HuH-7 (cell line): ENCODE measurements at regions not wholly inside any gene's neighbourhood (a gene's known extent, or its start where the extent isn't known, plus 50 kb on each side); places are given as distances from the start of the nearest gene placed in this dataset.

ENCODE experiments used
- DNase-seq: peaks from one replicate; pipeline ENCODE4 v3.0.0; 2011; ENCODE audit warnings: low spot score

- DNase-seq, result no peak
Observed at GRCh38 chr13:40456397-40456953, 210.0 kb downstream of the FOXO1 start.

- DNase-seq, result no peak
Observed at GRCh38 chr13:40456979-40457553, 209.4 kb downstream of the FOXO1 start.

- DNase-seq, result no peak
Observed at GRCh38 chr13:40457929-40458719, 208.3 kb downstream of the FOXO1 start.

- DNase-seq, result no peak
Observed at GRCh38 chr13:40458720-40458990, 207.8 kb downstream of the FOXO1 start.

- DNase-seq, result no peak
Observed at GRCh38 chr13:40460116-40460515, 206.3 kb downstream of the FOXO1 start.

- DNase-seq, result no peak
Observed at GRCh38 chr13:40464337-40465014, 202.0 kb downstream of the FOXO1 start.

- DNase-seq, result no peak
Observed at GRCh38 chr13:40465015-40465390, 201.4 kb downstream of the FOXO1 start.

GRCh38 chr13:40466272-40466671 lies 200.2 kb downstream of the FOXO1 start:
- DNase-seq, result no peak

- no peak for DNase-seq
Observed at GRCh38 chr13:40468227-40468838, 198.1 kb downstream of the FOXO1 start.

GRCh38 chr13:40469581-40470310 lies 196.7 kb downstream of the FOXO1 start:
- no peak for DNase-seq

- no peak for DNase-seq
Observed at GRCh38 chr13:40470660-40471059, 195.8 kb downstream of the FOXO1 start.

GRCh38 chr13:40471076-40471475 lies 195.4 kb downstream of the FOXO1 start:
- DNase-seq, result no peak

- no peak for DNase-seq
Observed at GRCh38 chr13:40471911-40472310, 194.5 kb downstream of the FOXO1 start.

GRCh38 chr13:40472427-40473220 lies 193.8 kb downstream of the FOXO1 start:
- no peak for DNase-seq

- no peak for DNase-seq
Observed at GRCh38 chr13:40475617-40476016, 190.8 kb downstream of the FOXO1 start.

GRCh38 chr13:40476175-40476958 lies 190.1 kb downstream of the FOXO1 start:
- no peak for DNase-seq

- no peak for DNase-seq
Observed at GRCh38 chr13:40477623-40478608, 188.5 kb downstream of the FOXO1 start.

- DNase-seq, result no peak
Observed at GRCh38 chr13:40478775-40479174, 187.7 kb downstream of the FOXO1 start.

- DNase-seq, result no peak
Observed at GRCh38 chr13:40479196-40479845, 187.1 kb downstream of the FOXO1 start.
